ENCODE measurements at regions not wholly inside any gene's neighbourhood (a gene's known extent, or its start where the extent isn't known, plus 50 kb on each side); places are given as distances from the start of the nearest gene placed in this dataset.
"Not testable (repeated sequence)": the region's sequence is repeated elsewhere in the genome, so short reads cannot be mapped to it uniquely, and the experiment has no call there.

DNA sequence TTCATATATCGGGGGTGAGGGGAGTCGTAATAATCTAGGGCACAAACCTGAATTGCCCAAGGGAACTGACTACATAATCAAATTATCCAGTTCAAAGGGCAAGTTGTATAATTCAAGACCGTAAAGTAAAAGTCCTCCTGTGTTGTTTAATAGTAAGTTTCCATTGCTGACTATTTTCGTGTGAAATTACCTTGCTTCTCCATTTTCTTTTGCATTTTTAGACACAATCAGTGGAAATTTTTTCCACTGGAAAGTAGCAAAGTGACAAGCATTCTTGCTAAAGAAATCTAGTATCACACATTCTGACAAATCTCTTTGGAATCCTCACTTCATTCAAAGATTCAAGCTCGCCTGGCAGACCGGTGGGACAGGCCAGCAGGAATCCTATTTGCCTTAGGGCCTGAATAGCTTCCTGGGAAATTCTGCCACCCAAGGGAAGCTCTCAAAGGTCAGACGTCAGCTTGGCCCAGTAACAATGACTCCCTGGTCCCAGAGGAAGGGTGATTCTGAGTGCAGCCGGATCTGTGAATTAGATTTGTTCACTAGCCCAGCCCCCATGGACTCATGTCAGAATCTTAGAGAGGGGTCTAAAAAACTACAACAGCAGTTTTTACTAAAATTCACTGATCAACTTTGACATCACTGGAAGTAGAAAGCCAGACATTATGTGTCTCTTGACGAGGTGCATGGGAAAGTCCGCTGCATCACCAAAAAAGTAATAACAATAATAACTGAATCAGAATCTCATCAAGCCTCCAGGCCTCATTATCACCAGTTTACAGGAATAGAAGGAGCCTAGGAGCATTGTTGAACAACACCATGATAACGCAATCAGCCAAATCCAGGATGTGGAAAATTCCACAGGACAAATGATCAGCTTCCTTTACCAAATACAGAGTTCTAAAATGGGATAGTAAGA lies 161.0 kb downstream of the SKIDA1 start:
- DNase-seq: no peak

DNA sequence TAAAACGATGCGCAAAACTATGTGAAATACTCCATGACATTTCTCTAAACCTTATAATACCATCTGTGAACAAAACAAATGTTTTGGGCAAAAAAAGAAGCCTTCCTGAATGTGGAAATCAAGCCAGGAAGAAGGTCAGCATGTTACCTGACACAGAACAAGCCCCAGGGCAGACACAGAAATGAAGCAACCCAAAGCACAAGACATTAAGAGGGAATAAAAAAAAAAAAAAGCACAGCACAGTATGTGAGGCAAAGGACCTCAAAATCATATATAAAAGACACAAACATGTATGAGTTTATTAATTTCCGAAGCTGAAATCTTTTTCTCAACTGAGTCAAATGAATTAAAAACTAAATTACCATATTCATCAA lies 161.8 kb downstream of the SKIDA1 start:
- DNase-seq: no peak

DNA sequence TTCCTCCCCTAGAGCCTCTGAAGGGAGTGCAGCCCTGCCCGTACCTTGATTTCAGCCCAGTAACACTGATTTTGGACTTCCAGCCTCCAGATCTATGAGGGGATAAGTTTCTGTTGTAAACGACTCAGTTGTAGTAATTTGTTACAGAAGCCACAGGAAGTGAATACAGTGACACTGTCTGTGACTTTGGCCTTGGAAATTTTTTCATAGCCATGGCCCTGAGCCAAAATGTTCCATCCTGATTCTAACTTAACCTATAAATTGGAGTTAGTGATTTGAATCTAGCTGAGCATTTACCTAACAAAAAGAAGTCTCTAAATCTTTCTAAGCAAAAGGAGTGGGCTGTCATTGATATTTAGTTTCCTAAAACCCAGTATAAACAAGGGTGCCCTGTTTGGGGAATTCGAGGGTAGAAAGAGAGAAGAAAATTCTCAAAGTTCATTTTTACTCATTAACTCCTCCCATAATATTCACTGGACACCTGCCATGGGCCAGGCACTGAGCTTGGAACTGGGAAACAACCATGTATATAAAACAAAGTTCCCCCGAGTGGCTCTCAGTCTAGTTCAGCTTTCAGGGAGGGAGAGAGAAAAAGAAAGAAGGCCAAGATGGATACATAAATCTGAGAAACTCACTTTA lies 162.3 kb downstream of the SKIDA1 start:
- DNase-seq: no peak

- DNase-seq: no peak
These were observed 166.3 kb downstream of the SKIDA1 start for GRCh38 chr10:21359202-21359601.

- no peak for DNase-seq
These were observed 169.9 kb downstream of the SKIDA1 start for GRCh38 chr10:21355591-21356011.

DNA sequence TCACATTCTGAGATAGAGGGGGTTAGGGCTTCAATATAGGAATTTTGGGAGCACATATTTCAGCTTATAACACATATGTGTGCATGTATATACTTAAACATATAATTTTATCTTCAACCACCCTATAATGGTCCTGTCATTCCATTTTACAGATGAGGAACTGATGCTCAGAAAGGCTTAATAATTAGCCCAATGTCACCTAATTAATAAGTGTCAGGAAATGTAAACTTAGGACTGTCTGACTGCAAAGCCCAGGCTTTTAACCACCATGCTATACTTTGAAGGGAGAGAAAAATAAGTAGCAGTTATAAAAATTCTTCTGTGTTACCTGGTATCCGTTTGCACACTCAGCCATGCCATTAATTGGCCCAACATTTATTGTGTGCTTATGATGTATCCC lies 172.6 kb downstream of the SKIDA1 start:
- no peak for DNase-seq

- DNase-seq: not testable (repeated sequence)
These were observed 173.9 kb downstream of the SKIDA1 start for GRCh38 chr10:21351594-21351993.

GRCh38 chr10:21349912-21350286 lies 175.6 kb downstream of the SKIDA1 start:
- no peak for DNase-seq

DNA sequence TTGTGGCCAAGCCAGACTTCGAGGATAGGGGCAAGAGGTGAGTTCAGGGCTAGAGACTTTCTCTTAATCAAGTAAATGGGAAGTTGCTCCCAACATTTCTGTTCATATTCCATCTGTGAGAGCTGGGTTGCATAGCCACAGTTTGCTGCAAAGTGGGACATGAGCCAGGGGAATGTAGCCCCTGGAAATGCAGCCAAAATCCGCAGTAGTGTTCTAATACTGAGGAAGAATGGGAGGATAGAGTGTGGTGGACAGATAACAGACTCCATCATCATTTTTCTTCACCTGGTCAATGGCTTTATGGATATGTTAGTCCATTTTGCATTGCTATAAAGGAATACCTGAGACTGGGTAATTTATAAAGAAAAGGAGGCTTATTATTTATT lies 177.7 kb downstream of the SKIDA1 start:
- no peak for DNase-seq

- no peak for DNase-seq
These were observed 178.3 kb downstream of the SKIDA1 start for GRCh38 chr10:21347043-21347784.

GRCh38 chr10:21343087-21343486 lies 182.4 kb downstream of the SKIDA1 start:
- no peak for DNase-seq

- not testable (repeated sequence) for DNase-seq
These were observed 183.0 kb downstream of the SKIDA1 start for GRCh38 chr10:21342499-21342898.

DNA sequence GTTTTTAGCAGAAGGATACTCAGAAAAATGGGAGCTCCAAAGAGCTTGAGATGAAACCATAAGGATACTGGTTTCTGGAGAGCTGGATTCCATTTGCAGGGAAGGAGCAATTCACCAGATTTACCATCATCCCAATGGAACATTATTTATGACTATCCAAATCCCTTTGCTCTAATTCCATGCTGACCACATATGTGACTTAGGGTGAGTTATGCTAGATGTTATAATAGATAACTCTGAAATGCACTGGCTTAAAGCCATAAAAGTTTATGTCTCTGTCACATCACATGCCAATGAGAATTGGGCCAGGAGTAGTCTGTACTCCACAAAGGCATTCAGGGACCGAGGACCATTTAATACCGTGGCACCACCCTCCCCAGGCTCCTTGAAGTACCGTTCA lies 185.2 kb downstream of the SKIDA1 start:
- DNase-seq: no peak

DNA sequence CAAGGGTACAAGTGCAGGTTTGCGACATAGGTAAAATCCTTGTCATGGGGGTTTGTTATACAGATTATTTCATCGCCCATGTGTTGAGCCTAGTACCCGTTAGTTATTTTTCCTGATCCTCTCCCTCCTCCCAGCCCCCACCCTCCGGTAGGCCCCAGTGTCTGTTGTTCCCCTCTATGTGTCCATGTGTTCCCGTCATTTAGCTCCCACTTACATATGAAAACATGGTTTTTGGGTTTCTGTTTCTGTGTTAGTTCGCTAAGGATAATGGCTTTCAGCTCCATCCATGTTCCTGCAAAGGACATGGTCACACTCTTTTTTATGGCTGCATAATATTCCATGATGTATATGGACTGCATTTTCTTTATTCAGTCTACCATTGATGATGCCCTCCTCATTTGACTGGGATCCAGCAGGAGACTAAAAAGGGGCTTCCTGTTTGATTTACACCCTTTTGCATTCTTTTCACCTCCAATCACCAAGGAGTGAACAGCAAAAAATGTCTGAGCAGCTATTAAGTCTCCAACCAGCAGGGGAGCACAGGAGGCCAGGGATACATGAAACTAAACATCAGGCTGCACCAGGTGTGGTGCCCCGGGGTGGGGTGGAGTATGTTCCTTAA lies 188.2 kb downstream of the SKIDA1 start:
- no peak for DNase-seq

- DNase-seq: no peak
These were observed 188.9 kb downstream of the SKIDA1 start for GRCh38 chr10:21336476-21337170.

GRCh38 chr10:21334891-21335696 lies 190.4 kb downstream of the SKIDA1 start:
- DNase-seq: no peak

GRCh38 chr10:21330628-21331020 lies 194.9 kb downstream of the SKIDA1 start:
- no peak for DNase-seq

DNA sequence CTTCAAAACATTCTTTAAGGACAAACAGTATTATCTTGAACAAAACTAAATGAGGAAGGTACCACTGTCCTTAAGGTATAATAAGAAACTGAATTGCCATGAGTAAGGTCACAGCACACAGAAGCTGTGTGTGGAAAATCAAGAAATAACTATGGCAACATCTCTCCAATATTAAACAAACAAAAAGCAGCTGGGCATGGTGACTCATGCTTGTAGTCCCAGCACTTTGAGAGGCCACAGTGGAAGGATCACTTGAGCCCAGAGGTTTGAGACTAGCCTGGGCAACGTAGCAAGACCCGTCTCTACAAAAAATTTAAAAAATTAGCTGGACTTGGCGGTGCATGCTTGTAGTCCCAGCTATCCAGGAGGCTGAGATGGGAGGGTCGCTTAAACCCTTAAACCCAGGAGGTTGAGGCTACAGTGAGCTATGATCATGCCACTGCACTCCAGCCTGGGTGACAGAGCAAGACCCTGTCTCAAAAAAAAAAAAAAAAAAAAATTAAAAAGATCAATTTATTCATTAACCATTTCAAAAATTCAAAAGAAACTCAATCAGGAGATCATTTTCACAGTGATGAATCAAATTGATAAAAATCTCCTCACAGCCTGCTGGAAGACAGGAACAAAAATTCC lies 195.4 kb downstream of the SKIDA1 start:
- no peak for DNase-seq

GRCh38 chr10:21327289-21327993 lies 198.0 kb downstream of the SKIDA1 start:
- no peak for DNase-seq

GRCh38 chr10:21326594-21327288 lies 198.7 kb downstream of the SKIDA1 start:
- DNase-seq: no peak
